ENCODE measurements at regions not wholly inside any gene's neighbourhood (a gene's known extent, or its start where the extent isn't known, plus 50 kb on each side); places are given as distances from the start of the nearest gene placed in this dataset.

GRCh38 chr5:167961731-167962130, 329.7 kb upstream of the WWC1 start:
- no peak for DNase-seq

- DNase-seq, result no peak
These were observed 326.9 kb upstream of the WWC1 start for GRCh38 chr5:167964529-167964928.

- DNase-seq, result no peak
These were observed 325.7 kb upstream of the WWC1 start for GRCh38 chr5:167965710-167966109.

- no peak for DNase-seq
These were observed 324.5 kb upstream of the WWC1 start for GRCh38 chr5:167966979-167967378.

GRCh38 chr5:167967494-167968177, 323.8 kb upstream of the WWC1 start:
- DNase-seq, result no peak

- no peak for DNase-seq
These were observed 322.6 kb upstream of the WWC1 start for GRCh38 chr5:167968837-167969236.

- DNase-seq, result no peak
These were observed 321.4 kb upstream of the WWC1 start for GRCh38 chr5:167969998-167970397.

GRCh38 chr5:167971706-167972105, 319.7 kb upstream of the WWC1 start:
- DNase-seq, result no peak

GRCh38 chr5:167973126-167973525, 318.3 kb upstream of the WWC1 start:
- no peak for DNase-seq

GRCh38 chr5:167984951-167985350, 306.5 kb upstream of the WWC1 start:
- DNase-seq, result no peak

- DNase-seq, result no peak
These were observed 306.1 kb upstream of the WWC1 start for GRCh38 chr5:167985373-167985772.

- no peak for DNase-seq
These were observed 303.8 kb upstream of the WWC1 start for GRCh38 chr5:167987490-167988280.

- DNase-seq, result no peak
These were observed 298.6 kb upstream of the WWC1 start for GRCh38 chr5:167992868-167993267.

- no peak for DNase-seq
These were observed 297.7 kb upstream of the WWC1 start for GRCh38 chr5:167993771-167994170.

GRCh38 chr5:167995844-167996425, 295.5 kb upstream of the WWC1 start:
- no peak for DNase-seq

- no peak for DNase-seq
These were observed 293.2 kb upstream of the WWC1 start for GRCh38 chr5:167998148-167998767.

- DNase-seq, result no peak
These were observed 292.3 kb upstream of the WWC1 start for GRCh38 chr5:167999182-167999581.

GRCh38 chr5:168001318-168001717, 290.1 kb upstream of the WWC1 start:
- DNase-seq, result no peak

GRCh38 chr5:168002116-168002515, 289.3 kb upstream of the WWC1 start:
- DNase-seq, result no peak

GRCh38 chr5:168005093-168005492, 286.4 kb upstream of the WWC1 start:
- no peak for DNase-seq

GRCh38 chr5:168005936-168006335, 285.5 kb upstream of the WWC1 start:
- no peak for DNase-seq

GRCh38 chr5:168006456-168007130, 284.9 kb upstream of the WWC1 start:
- DNase-seq, result no peak

GRCh38 chr5:168007286-168007685, 284.2 kb upstream of the WWC1 start:
- no peak for DNase-seq

Data from stimulated activated CD4-positive, alpha-beta T cell treated with anti-CD3 and anti-CD28 coated beads, Interleukin-2, amount 100 ng/mL, for 48 hours (primary cell).